Loucy (cell line): ENCODE measurements at regions not wholly inside any gene's neighbourhood (a gene's known extent, or its start where the extent isn't known, plus 50 kb on each side); places are given as distances from the start of the nearest gene placed in this dataset.

Experiments
- H2AFZ ChIP-seq: fragments of 200-600 bp; sonication (generic); 2 replicates; pipeline ENCODE4 v1.6.0; 2016; ENCODE audit warnings: antibody characterized with exemption, mild to moderate bottlenecking, low read length, moderate library complexity
- H3F3A ChIP-seq: fragments of 200-600 bp; 2 replicates; pipeline ENCODE4 v1.6.0; 2016; ENCODE audit warnings: antibody characterized with exemption, low read depth, mild to moderate bottlenecking
- H3K27me3 ChIP-seq: fragments of 200-600 bp; sonication (generic); 2 replicates; pipeline ENCODE4 v1.6.1; 2014; ENCODE audit warnings: low read length, mild to moderate bottlenecking; ENCODE audit not compliant: insufficient read depth, poor library complexity, severe bottlenecking
- H3K36me3 ChIP-seq: fragments of 200-600 bp; sonication (generic); 2 replicates; pipeline ENCODE4 v1.6.1; 2016; ENCODE audit warnings: low read length; ENCODE audit not compliant: insufficient read depth
- H3K4me1 ChIP-seq: fragments of 200-600 bp; sonication (generic); 2 replicates; pipeline ENCODE4 v1.5.1; 2014; ENCODE audit warnings: low read length, mild to moderate bottlenecking; ENCODE audit not compliant: insufficient read depth, poor library complexity, severe bottlenecking
- H3K4me2 ChIP-seq: fragments of 200-600 bp; sonication (generic); 2 replicates; pipeline ENCODE4 v1.6.0; 2014; ENCODE audit warnings: antibody characterized with exemption, low read length, low read depth, mild to moderate bottlenecking; ENCODE audit not compliant: poor library complexity, severe bottlenecking
- H3K4me3 ChIP-seq: fragments of 200-600 bp; sonication (generic); 2 replicates; pipeline ENCODE4 v1.5.1; 2014; ENCODE audit warnings: low read length, mild to moderate bottlenecking, mixed read lengths; ENCODE audit not compliant: poor library complexity, severe bottlenecking
- H3K79me2 ChIP-seq: fragments of 200-600 bp; sonication (generic); 2 replicates; pipeline ENCODE4 v1.6.1; 2014; ENCODE audit warnings: low read length; ENCODE audit not compliant: insufficient read depth
- H3K9ac ChIP-seq: fragments of 200-600 bp; sonication (generic); 2 replicates; pipeline ENCODE4 v1.6.0; 2014; ENCODE audit warnings: mild to moderate bottlenecking, low read depth, low read length, moderate library complexity; ENCODE audit not compliant: poor library complexity, severe bottlenecking
- H3K9me2 ChIP-seq: fragments of 200-600 bp; sonication (generic); replicated peaks from 2 replicates; pipeline ENCODE4 v1.6.1; 2016; ENCODE audit warnings: low read depth, low read length, mixed read lengths
- H3K9me3 ChIP-seq: fragments of 200-600 bp; sonication (generic); 2 replicates; pipeline ENCODE4 v1.6.1; 2014; ENCODE audit warnings: mild to moderate bottlenecking, antibody characterized with exemption, low read length, low read depth; ENCODE audit not compliant: insufficient read depth
- H4K20me1 ChIP-seq: fragments of 200-600 bp; sonication (generic); 2 replicates; pipeline ENCODE4 v1.6.0; 2014; ENCODE audit warnings: antibody characterized with exemption, low read length, mild to moderate bottlenecking; ENCODE audit not compliant: insufficient read depth, poor library complexity, severe bottlenecking
- CTCF ChIP-seq: fragments of 200-600 bp; sonication (generic); conservative IDR thresholded peaks from 2 replicates; pipeline ENCODE4 v1.5.1; 2014; ENCODE audit warnings: mild to moderate bottlenecking, antibody characterized with exemption, low read length
- EZH2phosphoT487 ChIP-seq: fragments of 200-600 bp; IDR thresholded peaks from 2 replicates; pipeline ENCODE4 v1.6.1; 2018; ENCODE audit warnings: antibody characterized with exemption, mild to moderate bottlenecking, moderate library complexity, borderline replicate concordance

- Histone ChIP-seq H3K4me1 (no peaks in the 10 kb centered on the region), H3K9ac (no peak overlapping the region), H3K27me3 (no peaks in the 10 kb centered on the region), H3K4me3 (no peak overlapping the region), H3K4me2 (no peak overlapping the region), H3K79me2 (no peaks in the 10 kb centered on the region), H3F3A (no peaks in the 10 kb centered on the region), H4K20me1 (no peaks in the 10 kb centered on the region), H2AFZ (no peak overlapping the region), H3K9me3 (no peaks in the 10 kb centered on the region), H3K9me2 (0 out of 2 replicates have a peak, but pooled peaks cover 13% of the 10 kb centered on the region), H3K36me3 (no peaks in the 10 kb centered on the region)
- TF ChIP-seq CTCF (no peak), EZH2phosphoT487 (no peak)
Measured at GRCh38 chr12:74885775-74886174, 323.9 kb downstream of the KCNC2 start.

DNA sequence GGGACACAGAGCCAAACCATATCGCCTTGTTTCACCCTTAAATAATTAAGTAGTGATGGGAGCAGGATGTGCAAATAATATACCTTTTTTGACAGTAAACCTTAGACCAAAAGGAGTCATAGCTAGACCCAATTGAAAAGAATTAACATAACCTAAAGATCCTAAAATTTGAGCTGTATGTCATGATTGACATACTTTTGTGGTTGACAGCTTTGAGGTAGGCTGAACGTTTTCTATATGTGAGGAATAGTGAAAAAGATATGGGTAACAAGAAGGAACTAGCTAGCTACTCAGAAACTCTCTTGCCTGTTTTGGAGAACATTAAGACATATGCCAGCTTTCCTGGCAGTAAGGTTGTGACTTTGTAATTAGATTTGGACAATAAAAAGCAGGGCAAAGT lies 320.6 kb downstream of the KCNC2 start:
- no peak overlapping the region for H3K4me3 ChIP-seq
- no peaks in the 10 kb centered on the region for H3K4me1 ChIP-seq
- no peaks in the 10 kb centered on the region for H3K27me3 ChIP-seq
- H3K79me2 ChIP-seq: no peaks in the 10 kb centered on the region
- no peaks in the 10 kb centered on the region for H3F3A ChIP-seq
- no peak for TF ChIP-seq EZH2phosphoT487
- TF ChIP-seq CTCF: no peak
- no peaks in the 10 kb centered on the region for H3K9me3 ChIP-seq
- H2AFZ ChIP-seq: no peak overlapping the region
- no peaks in the 10 kb centered on the region for H3K36me3 ChIP-seq
- no peaks in the 10 kb centered on the region for H4K20me1 ChIP-seq
- no peak overlapping the region for H3K9ac ChIP-seq
- no peak overlapping the region for H3K4me2 ChIP-seq
- H3K9me2 ChIP-seq: 0 out of 2 replicates have a peak, but pooled peaks cover 13% of the 10 kb centered on the region

GRCh38 chr12:74889563-74890236 lies 319.9 kb downstream of the KCNC2 start:
- Histone ChIP-seq H2AFZ (no peak overlapping the region), H3K4me2 (no peak overlapping the region), H3K9me2 (0 out of 2 replicates have a peak, but pooled peaks cover 8% of the 10 kb centered on the region), H3K79me2 (no peaks in the 10 kb centered on the region), H3K36me3 (no peaks in the 10 kb centered on the region), H4K20me1 (no peaks in the 10 kb centered on the region), H3K9me3 (no peaks in the 10 kb centered on the region), H3K4me3 (no peak overlapping the region), H3F3A (no peaks in the 10 kb centered on the region), H3K27me3 (no peaks in the 10 kb centered on the region), H3K9ac (no peak overlapping the region), H3K4me1 (no peaks in the 10 kb centered on the region)
- TF ChIP-seq EZH2phosphoT487: no peak
- TF ChIP-seq CTCF: no peak
